Fibroblast of villous mesenchyme (primary cell): ENCODE measurements at regions not wholly inside any gene's neighbourhood (a gene's known extent, or its start where the extent isn't known, plus 50 kb on each side); places are given as distances from the start of the nearest gene placed in this dataset.
"Not testable (repeated sequence)": the region's sequence is repeated elsewhere in the genome, so short reads cannot be mapped to it uniquely, and the experiment has no call there.

Experiments
- DNase-seq: peaks from one replicate; pipeline ENCODE4 v3.0.0-alpha.2; 2010; ENCODE audit warnings: low read depth
- H3K4me3 ChIP-seq: 2 replicates; pipeline ENCODE4 v1.5.1; 2011; ENCODE audit warnings: low read depth, mild to moderate bottlenecking, low read length
- CTCF ChIP-seq: IDR thresholded peaks from 2 replicates; pipeline ENCODE4 v1.5.1; 2012; ENCODE audit warnings: low read depth, mild to moderate bottlenecking, low read length; ENCODE audit not compliant: insufficient read depth

GRCh38 chr3:150270883-150271590 lies 137.1 kb upstream of the TSC22D2 start:
- DNase-seq, result no peak
- TF ChIP-seq CTCF, result no peak
- H3K4me3 ChIP-seq, result no peak overlapping the region

GRCh38 chr3:150270444-150270843 lies 137.7 kb upstream of the TSC22D2 start:
- not testable (repeated sequence) for H3K4me3 ChIP-seq, DNase-seq

GRCh38 chr3:150269526-150269925 lies 138.6 kb upstream of the TSC22D2 start:
- no peak for DNase-seq
- no peak for TF ChIP-seq CTCF
- no peak overlapping the region for H3K4me3 ChIP-seq

DNA sequence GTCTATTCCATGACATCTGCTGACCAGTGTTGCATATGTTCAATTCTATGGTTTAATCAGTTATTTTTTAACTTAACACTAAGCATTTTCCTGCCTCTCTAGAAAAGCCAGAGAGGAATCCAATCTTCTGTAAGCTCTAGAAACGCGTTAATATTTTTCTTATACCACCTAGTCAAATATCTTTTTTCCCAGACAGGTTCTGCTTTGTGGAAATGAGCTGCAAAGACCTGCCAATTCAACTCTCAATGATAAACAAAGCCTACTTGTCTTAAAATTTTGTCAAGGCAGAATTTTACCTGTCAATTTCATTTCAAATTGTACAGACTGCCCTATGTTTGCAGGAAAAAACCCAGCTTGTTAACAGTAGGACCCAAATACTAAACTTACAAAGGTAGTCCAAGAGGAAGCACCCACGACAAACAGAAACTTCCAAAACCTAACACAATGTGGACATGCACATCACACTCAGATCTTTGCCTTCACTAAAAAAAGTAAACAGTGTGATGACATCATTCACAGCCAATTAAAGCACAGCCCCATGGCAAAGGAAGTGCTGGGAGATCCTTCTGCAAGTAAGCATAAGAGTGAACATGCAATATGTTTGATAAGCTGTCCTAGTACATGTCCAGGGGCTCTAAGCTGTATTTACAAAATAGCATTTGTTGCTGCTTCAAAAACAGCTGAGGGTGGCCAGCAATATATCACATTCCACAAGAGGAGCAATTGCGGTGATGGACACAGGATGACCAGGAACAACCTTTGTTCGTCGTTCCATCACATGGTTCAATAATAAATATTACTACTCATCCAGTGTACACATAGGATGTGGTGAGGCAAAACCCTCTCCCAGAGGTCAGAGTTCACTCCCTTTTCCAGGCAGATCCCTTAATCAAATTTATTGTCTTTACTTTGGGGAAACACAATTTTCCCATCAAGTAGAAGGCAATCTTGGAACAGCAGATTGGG lies 139.4 kb upstream of the TSC22D2 start:
- DNase-seq, result peak; percentile 63
- H3K4me3 ChIP-seq, result no peak overlapping the region
- no peak for TF ChIP-seq CTCF

DNA sequence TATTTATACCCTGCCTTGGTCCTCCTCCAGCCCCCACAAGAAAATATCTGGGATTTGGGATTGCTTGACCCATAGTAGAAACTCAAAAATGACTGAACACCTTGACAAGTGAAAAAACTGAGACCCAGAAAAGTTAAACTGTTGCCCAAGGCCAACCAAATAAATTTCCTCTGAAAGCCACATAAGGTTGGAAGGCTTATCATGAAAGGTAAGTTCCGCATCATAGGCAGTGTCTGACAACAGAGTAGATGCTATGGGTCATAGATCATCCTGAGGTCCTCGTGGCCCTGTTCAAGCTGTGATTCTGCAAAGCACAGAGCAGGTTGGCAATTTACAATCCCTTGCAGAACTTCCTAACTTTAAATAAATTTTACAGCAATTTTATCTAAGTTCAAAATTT lies 140.8 kb upstream of the TSC22D2 start:
- no peak for DNase-seq
- TF ChIP-seq CTCF, result no peak
- H3K4me3 ChIP-seq, result no peak overlapping the region

DNA sequence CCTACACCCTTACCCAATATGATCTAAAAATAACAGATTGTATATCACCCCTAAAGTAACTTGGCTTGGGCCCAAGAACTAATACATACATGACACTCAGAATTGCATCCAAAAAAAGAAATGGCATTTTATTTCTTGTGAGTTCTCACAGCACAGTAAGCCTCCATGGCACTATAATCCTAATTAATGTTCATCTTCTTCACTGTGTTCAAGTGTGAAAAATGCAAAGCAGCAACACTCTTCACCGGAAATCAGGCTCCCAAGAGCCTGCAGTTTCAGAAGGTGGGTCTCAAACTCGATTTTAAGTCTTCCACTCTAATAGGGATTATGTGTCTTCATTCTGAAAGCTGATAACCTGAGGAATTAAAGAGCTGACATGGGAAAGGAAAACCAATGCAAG lies 142.8 kb upstream of the TSC22D2 start:
- no peak for TF ChIP-seq CTCF
- DNase-seq, result no peak
- no peak overlapping the region for H3K4me3 ChIP-seq

DNA sequence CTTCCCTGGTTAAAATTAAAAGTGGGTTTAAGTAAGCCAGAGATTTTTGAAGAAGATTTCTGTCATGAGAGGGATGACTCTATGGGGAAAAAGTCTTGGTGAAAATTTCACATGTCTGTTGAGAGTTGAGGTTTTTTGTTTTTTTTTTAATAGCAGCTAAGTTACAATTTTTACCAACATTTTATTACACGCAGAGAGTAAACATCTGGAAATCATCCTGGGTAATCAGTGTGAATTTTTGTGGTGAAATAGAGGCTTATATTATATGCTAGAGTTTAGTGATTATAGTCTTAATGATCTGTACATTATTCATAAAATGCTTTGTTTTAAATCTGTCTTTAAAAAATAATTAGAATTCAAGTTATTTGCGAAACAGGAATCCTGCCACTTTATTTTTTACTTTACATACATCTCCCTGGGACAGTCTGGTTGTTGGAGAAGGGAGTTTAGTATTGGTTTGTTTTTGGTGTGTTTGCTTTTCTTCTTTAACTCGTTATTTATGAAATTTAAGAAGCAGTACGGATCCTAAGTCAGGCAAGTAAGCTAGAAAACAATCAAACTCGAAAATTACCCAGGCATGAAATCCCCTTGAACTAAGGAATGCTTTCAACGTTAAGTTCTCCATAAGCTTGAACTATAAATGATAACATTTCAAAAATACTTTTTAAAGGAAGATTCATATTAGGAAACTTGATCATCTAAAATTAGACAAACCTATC lies 143.4 kb upstream of the TSC22D2 start:
- no peak for TF ChIP-seq CTCF
- peak; percentile 31 for DNase-seq
- H3K4me3 ChIP-seq, result no peak overlapping the region
